ENCODE measurements at regions not wholly inside any gene's neighbourhood (a gene's known extent, or its start where the extent isn't known, plus 50 kb on each side); places are given as distances from the start of the nearest gene placed in this dataset.

- no peak for TF ChIP-seq CTCF (conservative IDR thresholded peaks at IDR 0.05)
- no peak for TF ChIP-seq EZH2 (IDR thresholded peaks at IDR 0.05; ENCODE audit: low read depth)
Measured at GRCh38 chr18:66129248-66129647, 378.4 kb downstream of the CDH7 start.

Data from PC-9 (cell line).